CD4-positive, alpha-beta T cell treated with Interleukin-4 for 1 hour (primary cell): ENCODE measurements at regions not wholly inside any gene's neighbourhood (a gene's known extent, or its start where the extent isn't known, plus 50 kb on each side); places are given as distances from the start of the nearest gene placed in this dataset.
A peak's percentile ranks its signal among the peaks of the same experiment; 100 is the strongest.

Experiments used
- DNase-seq, 2 donors: peaks; one replicate each; pipeline ENCODE4 v3.0.0-alpha.2; 2020 to 2022

DNA sequence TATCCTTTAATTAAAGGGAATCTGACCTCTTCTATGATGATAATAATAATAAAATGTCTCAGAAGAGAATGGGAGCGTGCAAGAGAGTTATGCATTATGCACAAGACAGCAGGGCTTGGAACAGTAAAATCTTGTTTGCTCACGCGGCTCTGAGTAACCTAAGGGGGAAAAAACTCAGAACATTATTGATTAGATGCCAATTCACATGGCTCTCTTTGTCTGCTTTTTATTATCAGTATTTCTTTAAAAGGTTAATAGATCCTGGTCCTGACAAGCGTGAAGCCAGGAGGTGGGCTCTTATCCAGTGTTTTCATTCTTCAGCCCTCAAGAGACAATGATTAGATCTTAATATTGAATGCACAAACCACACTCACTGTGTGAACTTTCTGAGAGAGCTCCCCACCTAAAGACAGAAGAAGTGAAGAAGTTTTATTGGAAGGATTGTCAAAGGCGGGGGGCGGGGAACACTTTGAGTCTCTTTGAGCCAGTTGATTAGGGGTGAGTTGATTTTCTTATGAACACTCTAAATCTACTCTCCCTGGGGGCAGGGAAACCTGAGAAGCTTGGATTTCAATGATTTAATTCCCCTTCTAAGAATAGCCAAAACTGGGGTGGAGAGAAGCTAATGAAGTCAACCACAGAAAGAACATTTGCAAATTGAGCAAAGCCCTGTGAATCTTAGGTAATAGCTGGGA is 127.5 kb upstream of the CTAGE1 start:
- DNase-seq = no peak

DNA sequence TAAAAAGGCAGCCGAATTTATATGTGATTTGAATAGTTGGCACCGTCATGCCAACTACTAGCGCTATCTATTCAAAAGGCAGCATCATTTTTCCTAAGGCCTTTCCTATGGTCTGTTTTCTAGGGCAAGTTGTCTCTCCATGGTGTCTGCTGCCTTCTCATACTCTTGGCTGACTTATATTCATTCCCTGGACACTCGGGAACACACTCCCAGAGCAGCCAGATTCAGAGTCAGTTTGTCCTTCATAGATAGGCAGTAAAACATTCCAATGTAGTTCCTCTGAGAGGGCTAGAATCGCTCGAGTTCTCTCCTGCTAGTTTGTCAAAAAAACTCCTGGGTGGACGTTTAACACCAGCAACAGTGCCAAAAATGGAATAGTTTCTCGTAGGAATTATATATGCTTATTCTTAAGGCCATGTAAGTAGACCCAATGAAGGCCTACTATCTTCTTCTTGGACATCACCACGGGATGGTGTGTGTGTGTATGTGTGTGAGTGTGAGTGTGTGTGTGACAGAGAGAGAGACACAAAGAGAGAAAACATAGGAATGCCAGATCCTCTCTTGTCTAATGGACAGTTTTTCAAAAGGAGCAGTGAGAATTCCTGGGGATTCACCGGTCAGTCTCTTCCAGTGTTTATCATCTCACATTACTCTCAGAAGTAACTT is 129.3 kb upstream of the CTAGE1 start:
- DNase-seq = no peak

DNA sequence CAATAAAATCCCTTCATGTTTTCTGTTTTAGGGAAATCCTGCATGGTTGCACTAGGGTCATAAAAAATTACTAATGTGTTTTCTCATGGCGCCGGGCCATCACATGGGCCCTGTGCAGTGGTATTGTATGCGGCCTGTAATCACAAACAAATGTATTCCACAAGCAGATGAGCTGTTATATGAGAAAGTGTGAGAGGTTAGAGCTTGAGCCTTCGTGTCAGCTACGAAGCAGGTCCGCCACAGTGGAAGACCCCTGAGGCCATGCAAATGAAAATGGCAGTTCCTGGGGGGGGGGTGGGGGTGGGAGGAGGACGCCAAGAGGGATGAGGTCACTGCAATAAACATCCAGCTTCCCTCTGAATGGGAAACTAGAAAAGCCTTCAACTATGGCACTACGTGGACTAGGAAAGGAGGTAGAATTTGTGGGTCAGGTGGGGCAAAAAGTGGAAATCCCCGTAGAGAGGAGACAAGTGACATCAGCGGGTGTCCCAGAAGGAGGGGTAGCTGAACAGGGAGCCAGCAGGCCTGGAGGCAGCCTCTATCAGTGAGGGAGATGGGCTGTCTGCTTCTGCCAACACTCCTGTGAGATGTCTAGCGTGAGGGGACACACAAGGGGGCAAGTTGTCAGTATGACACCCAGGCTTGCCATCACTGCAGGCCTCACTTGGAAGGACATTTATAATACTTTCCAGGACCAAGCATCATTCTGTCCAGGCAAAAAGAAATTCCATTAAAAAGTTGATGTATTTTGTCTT is 130.3 kb upstream of the CTAGE1 start:
- no peak for DNase-seq

DNA sequence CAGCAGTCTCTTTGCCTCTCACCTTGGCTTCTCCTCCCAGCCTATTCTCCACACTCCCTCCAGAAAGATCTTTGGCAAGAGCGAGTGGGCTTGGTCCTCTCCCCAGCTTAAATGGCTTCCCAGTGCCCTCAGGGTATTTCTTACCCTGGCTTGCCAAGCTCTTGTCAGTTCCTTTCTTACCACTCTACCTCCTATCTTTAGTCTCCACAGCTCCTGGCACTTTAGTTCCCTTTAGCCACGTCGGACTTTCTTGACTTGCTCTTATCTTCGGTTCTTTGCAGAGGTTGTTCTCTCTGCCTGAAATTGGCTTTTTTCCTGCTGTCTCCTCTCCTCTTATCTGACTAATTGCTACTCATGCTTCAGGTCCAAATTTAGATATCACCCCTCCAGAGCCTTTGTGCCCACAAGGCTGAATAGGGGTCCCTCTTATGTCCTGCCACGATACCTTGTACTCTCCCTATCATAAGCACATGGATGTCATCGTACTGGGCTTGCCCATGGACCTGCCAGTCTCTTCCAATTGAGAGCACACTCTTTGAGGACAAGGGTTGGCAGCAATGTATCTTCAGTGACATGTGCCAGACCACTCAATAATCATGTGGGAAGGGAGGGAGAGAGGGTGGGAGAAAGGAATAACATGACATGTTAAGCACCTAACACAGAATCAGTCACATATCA is 131.7 kb upstream of the CTAGE1 start:
- DNase-seq = no peak

DNA sequence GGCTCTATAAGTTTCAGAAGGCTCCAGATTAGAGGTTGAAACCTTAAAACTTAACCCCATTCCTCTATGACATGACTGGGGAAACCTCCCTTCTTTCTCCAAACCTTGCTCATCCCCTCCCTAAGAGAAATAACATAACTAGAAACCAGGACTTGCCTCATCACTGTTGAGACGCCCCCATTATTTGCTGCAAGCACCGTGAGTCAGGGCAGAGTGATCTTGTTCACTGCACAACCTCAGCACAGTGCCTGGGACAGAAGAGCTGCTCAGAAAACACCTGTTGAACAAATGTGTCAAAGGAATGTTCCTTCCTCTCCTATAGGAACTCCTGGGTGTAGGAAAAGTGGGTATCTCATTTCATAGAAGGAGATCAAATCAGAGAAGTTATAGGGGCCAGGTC is 132.7 kb upstream of the CTAGE1 start:
- DNase-seq = no peak

DNA sequence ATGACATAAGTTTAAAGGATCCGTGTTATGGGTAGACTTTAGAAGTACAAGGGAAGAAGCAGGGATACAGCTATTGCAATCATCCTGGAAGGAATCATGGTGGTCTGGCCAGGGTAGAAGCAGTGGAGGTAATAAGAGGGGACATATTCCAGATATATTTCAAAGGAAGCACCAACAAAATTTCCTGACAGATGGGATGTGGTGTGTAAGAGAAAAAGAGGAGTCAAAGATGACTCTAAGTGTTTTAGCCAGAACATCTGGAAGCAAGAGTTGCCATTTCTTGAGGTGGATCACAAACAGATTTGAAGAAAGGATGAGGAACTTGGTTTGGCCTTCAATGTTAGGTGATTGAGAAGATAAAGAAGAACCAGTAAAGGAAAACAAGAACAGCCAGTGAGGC is 133.1 kb upstream of the CTAGE1 start:
- no peak for DNase-seq

DNA sequence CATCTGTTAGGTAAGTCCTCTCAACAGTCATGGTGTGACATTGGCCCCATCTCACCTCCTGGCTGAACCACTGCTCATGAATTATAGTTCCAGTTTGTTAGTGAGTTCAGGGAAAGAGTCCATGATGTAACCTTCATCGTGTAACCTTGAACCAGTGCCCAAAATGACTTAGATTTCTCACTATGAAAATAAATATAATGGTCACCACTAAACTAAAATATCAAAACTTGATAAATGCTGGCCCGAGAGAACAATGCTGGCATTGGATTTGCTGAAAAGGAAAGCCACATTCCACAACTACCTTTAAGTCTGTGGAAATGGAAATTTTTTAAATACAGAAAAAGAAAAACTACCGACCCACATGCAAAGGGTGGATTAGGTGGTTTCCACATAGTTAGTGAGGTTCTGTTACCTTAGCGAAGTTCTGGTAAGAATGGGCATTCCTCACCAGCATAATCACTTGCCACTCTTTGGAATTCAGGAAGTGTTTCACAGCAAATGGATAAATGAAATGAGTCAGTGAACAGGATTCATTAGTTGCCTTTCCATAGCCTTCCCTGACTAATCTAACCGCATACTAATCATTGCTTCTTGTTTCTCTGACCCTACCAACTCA is 133.9 kb upstream of the CTAGE1 start:
- DNase-seq = no peak

DNA sequence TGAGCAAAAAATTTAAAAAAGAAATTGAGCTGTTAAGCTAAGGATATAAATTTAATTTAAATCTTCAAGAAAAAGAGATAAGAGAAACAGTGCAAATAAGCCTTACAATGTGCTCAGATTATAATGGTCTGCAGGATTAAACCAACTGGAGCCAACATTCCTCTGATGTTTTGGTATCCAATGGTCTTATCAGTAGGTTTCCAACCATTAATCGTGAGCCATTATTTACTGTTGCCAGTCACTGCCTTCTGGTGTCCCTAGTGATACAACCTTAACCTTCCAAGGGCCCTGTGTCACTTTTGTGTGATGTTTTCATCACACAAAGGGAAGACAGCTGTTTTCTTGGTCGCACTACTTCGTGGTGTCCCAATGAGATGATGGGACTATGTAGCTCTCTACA is 134.5 kb upstream of the CTAGE1 start:
- DNase-seq = no peak

DNA sequence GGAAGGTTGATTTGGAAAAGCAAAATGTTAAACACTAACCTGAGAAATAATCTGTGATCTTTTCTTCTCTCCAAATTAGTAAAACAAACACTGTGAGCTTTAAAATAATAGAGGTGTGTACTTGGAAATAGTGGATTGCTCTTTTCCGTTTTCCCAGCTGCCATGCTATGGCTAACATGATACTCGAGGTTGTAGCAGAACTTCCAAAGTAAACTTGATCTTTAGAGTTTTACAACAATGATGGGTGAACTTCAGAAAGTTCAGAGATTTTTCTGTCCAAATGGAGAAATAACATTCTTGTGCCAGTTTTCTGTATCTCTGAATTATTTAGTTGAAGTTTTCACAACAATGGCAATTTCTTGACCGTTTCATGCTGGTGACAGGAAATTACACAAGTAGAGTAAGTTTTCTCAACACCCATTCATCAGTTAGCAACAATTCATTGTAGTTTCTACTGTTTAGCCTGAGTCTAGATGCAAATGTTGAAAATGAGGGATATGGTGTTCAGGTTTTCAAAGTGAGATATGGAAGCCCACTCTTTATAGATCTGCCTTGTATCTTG is 135.3 kb upstream of the CTAGE1 start:
- no peak for DNase-seq

DNA sequence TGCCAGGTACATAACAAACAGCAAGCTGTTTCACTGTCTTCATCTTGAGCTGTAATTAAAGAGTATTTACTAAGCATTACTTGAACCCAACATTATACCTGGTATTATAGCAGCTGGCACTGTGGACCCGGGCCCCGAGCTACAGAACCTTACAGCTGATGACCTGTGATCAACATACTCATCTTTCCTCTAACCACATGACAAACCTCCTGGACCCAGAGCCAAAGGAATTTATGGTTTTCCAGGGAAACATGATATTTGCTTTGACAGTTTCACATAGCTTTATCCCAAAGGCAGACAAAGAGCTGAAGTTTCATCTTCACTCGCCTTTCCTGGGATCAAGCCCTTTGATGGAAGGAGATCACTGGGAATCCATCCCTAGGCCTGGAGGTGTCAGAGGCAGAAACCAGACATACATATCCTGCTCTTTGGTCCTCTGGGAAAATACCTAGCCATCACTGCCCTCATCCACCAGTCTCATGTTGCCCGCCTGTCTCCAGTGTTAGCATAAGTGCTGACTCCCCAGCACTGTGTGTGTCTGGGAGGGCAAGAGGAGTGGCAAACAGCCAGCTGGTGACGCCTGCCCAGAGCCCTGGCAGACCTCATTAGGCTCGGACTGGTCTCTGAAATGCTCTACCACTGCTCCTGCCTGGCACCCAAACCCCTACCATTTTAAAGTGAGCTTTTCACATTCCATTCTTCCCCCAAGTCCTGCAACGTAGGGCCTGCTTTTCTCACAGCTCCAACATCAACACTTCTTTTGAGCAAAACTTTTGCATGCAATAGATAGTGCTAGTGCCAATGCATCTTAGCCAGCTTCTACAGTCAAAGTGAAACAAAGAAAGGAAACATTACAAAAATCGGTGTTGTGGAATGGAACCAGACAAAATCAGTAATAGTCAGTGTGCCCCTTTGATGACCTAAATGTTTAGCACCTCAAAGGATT is 138.8 kb upstream of the CTAGE1 start:
- DNase-seq = no peak

DNA sequence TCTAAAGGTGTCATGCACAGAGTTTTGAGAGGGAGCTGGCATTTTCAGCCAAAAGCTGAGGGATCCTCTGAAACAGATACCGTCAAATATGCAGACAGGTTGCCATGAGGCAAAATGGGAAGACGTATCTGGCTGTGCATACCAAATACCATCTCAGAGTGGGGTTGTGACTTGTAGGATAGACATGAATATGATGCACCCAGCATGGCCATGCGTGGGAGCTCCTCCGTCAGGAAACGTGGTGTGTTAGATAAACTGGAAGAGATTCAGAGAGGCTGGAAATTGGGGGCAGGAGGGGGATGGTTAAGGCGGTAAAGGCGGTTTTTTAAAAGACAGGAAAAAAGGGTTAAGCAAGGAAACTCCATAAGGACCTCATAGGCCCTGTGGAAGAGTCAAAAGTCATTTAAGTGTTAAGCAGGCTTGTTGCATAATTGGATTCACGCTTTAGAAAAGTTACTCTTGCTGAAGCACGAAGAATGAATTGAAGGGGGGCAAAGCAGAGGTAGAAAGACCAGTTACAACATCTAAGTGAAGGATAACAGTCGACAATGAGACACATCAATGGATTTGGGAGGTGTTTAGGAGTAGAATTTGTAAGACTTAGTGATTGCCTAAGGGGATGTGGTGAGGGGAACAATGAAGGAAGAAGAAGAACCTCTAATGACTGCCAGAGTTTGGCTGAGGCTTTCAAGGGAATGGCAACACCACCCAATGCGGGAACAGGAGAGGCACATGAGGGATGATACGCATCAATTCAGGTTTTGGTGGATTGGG is 139.6 kb upstream of the CTAGE1 start:
- no peak for DNase-seq

DNA sequence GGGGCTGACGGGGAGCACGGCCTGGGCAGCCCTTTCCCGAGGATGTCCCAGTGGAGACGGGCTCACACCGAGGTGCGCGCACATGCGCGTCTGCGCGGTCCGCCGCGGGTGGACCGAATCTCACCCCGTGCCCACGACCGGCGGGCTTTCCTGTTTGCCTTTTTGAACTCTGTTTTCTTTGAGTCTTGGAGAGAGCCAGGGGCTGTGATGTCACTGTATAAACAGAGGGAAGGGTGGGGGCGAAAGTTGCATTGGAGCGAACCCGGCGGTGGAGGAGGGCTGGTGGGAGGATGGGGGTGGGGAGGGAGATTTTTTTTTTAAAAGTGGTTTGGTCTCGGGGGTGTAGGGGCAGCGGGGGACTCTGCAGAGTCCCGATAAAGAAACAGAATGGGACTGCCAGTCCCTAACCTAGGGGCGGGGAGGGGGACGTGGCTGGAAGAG is 141.2 kb upstream of the CTAGE1 start:
- DNase-seq = no peak

DNA sequence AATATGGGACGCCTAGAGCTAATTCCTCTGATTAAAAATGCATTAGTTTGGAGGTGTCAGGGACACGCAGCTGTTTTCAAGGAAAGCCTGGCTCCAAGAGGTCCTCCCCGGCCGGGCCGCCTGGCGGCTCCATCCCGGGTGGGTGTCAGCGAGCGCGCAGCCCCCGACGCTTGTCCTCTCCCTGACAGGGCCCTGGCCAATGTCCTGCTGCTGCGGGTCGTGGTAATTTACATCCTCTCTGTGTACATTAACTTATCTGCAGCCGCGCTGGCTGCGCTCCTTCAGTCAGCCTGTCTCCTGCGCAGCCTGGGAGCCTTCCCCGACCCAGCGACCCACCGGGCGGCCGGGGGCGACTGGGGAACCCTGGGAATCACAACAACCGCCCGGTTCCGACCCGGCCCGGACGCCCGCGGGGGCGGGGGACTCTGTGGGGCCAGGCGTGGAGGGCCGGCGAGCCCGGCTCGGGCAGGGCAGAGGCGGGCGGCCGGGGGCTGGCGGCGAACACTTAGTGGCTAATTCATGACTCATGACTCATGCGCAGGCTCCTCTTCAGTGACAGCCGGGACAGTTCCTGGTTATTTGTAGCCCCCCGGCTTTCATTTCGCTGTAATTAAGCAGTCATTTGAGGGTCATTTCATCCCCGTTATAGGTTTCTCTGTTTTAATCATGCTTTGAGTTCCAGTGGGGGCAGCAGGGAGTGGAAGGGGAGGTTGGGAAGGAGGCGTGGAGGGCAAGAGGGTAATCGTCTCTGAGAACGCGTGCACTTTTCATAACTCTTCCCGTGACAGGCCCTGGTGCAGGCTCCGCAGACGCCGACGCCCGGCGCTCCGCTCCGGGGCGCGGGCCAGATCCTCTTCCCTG is 141.9 kb upstream of the CTAGE1 start:
- peak in 1 of 2 donors; percentile 8 for DNase-seq

DNA sequence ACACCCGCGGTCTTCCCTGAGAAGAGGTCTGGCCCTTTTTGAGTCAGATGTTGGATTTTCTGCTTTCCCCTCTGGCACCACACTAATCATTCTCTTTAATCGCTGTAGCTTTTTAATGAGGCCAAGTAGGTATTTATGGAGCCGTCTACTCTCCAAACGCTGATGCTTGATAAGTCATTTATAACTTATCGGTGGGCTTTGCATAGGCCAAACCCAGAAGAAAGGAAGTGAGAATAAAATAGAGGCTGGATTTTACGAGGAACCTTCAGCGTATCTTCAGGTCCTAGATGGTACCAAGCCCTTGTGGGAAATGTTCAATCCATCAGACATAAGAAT is 142.5 kb upstream of the CTAGE1 start:
- DNase-seq = no peak

DNA sequence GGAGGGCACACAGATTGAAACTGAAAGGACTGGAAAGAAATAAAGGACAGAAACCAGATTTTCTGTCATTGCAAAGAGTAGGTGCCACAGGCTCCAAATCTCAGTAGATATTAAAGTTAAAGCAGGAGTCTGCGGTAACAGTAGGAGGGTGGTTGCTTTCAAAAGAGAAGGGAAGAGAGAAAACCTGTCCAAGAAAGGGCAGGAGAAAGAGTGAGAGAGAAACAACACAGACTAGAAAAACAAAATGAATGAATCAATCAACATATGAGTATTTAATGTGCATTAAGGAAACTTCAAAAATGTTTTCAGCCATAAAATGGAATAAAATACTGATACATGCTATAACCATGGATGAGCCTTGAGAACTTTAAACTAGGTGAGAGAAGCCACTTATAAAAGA is 143.1 kb upstream of the CTAGE1 start:
- no peak for DNase-seq

DNA sequence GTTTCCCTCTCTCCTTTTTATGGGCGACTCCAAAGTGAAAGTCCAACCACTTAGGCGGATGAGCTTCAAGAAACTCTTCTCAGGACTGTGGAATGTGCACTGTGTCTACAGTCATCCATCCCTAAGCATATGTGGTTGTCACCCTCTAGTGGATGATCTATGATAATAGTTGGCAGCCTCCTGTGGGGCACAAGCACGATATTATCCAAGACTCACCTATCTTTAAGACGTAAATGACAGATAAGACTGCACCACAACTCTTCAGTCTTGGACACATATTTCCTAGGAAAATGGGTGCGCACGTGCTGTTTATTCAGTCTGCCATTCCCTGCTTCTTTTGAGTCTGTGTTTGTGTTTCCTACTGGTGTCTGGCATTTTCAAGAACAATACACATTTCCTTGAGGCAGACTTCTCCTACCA is 145.5 kb upstream of the CTAGE1 start:
- DNase-seq = peak in 1 of 2 donors; percentile 60

DNA sequence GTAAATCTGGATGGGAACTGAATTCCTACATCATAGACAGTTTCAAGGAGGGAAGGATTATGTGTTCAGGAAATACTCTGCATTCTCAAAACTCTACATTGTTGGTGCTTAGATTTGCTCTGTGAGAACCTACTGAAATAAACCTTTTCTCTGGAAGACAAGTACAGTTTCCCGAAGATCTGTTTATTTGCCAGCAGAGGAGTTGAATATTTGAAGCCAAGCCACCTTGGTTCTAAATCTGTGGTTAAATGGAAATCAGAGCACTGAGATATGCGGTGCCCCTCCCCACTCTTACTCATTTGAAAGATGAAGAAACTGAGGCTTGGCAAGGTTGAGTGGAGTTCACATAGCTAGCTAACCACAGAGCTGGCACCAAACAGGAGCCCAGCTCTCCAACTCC is 146.3 kb upstream of the CTAGE1 start:
- no peak for DNase-seq

DNA sequence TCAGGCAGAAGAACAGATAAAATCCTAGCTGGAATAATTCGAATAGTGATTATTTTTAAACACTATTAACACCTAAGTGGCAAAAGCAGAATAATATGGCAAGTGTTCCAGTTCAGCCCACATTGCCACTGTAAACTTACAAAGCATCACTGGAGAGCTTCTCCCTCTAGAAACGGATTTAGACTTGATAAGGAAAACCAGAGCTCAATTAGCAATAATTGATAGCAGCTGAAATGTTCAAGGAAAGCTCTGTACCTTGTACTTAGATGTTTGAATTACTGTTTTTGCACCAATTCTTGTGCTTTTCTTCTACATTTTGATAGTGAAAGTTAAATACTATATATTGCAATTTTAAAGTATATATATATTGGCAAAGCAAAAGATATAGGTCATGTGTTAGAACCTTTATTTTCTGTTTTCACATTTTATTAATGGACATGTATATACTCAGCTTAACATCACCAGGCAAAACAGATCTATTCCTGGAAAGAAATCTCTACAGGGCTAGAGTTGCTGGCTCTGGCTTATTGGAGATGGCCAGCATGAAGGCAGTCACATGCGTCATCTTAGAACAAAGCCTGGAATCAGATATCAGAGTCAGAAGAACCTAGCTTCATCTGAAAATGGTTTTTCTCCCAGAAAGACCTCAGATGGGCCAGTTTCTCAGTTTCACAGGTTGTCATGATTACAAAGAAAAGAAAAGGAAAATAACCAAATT is 149.1 kb upstream of the CTAGE1 start:
- DNase-seq = no peak

DNA sequence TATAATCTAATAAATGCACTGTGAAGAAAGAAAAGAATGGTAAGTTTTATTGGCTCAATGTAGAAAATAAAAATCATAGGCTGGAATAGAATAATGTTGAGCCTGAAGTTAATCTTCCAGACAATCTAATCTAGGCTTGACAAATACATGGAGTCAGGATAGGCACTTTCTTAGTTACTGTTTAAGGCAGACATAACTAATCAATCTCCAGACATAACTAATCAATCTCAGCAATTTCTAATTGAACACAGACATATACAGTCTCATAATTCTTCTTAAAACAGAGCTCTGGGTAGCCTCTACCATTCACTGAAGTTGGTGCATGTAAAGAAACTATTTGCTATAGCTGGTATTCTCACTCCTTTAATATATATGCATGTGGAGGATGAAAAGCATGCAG is 150.1 kb upstream of the CTAGE1 start:
- DNase-seq = no peak
